ENCODE measurements at regions not wholly inside any gene's neighbourhood (a gene's known extent, or its start where the extent isn't known, plus 50 kb on each side); places are given as distances from the start of the nearest gene placed in this dataset.

DNA sequence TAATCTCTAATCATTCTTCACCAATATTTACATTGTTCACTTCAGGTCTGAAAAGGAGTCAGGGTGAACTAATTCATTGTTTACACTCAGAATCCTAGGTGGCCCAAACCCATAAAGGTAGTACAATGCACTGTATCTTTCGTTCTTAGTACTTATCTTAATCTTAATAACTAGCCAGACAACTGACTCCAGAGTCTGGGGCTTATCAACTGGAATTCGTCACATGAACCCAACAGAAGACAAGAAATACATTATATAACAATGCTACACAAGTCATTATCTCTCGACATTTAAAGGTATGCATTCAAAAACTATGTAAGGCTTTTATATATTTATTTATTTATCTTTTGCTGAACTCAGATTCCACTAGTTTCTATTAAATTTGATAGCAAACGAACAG is 125.9 kb upstream of the ESRRG start:
- no peak for DNase-seq

GRCh38 chr1:216847397-216848036 is 124.3 kb upstream of the ESRRG start:
- peak; percentile 23 for DNase-seq

DNA sequence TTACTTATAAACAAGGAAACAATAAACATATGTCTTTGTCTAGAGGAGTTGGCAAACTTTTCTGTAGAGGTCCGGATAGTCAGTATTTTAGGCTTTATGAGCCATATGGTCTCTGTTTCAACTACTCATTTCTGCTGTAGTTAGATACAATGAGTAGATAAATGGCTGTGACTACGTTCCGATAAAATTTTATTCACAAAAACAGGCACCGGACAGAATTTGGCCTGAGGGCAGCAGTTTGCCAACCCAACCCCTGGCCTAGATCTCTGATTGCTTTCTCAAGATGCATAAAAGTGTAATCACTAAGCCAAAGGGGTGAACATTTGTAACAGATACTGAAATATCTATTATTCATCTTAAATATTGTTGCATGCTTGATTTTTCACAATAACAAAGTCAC is 123.1 kb upstream of the ESRRG start:
- DNase-seq: no peak

- DNase-seq: no peak
Observed at GRCh38 chr1:216843409-216843808, 120.2 kb upstream of the ESRRG start.

DNA sequence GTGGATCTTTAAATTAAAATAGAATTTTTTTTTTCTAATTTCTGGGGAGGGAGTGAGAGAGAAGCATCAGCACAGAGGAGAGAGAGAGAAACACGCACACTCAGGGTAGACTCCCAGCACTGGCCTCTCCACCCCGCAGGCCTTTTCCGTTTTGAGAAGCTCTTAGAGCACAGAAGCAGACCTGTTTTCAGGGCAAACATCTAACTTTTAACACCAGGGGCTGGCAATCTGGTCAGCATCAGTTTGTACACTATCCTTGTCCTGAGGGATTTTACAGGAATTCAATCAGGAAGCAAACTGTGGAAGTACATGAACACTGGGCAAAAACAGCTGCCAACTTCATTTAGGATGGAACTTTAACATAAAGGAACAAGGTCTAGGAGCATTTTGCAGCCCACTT is 117.9 kb upstream of the ESRRG start:
- no peak for DNase-seq

DNA sequence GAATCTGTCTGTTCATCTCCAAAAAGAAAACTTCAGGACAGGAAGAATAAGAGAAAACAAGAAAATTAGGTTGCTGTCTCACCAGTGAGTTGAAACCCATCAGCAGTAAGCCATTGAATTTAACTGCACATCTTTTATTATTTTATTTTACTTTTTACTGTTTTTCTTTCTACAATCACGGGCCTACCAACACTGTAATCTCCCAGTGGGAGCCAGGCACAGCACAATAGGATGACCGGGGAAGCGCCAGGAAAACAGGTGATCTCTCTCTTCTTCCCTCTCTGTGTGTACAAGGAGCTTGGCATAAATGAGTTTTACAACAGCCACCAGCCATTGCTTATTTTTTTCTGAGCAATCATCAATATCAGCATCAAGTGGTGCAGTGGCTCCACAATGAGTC is 113.1 kb upstream of the ESRRG start:
- no peak for DNase-seq

GRCh38 chr1:216833509-216833908 is 110.3 kb upstream of the ESRRG start:
- no peak for DNase-seq

GRCh38 chr1:216832192-216832591 is 109.0 kb upstream of the ESRRG start:
- no peak for DNase-seq

DNA sequence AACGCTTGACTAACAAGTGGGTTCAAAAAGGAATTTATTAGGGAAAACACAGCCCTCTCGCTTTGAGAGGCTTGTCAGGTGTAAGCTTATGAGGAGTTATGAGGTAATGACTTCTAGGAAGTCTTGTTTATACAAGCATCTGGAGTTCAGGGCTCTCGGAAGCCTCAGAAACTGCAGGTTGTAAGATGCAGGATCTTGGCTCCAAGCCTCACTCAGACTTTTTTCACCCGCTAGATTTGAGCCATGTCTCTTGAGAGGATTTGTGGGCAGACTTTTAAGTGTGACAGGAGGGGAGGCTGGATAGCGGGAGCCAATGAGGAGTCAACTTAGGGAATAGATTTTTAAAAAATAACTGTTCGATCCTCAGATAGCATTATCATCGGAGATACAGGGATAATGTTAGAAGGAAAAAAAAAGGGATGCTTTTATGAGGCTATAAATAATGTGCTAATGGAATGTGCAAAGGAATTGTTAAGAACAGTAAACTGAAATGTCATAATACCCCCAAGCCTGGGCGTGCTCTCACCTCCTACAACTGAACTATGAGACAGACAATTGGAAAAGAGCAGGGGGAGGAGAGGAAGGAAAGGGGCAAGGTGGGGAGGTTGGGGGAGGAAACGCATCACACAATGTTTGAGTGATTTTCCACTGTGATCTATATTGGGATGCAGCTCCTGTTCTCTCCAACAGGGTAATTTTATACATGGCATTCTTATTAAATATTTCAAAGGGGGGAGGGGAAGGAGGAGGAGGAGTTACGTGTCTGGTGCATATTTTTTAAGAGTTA is 107.4 kb upstream of the ESRRG start:
- no peak for DNase-seq

GRCh38 chr1:216827251-216827650 is 104.0 kb upstream of the ESRRG start:
- DNase-seq: no peak

- DNase-seq: no peak
Observed at GRCh38 chr1:216826646-216827045, 103.4 kb upstream of the ESRRG start.

DNA sequence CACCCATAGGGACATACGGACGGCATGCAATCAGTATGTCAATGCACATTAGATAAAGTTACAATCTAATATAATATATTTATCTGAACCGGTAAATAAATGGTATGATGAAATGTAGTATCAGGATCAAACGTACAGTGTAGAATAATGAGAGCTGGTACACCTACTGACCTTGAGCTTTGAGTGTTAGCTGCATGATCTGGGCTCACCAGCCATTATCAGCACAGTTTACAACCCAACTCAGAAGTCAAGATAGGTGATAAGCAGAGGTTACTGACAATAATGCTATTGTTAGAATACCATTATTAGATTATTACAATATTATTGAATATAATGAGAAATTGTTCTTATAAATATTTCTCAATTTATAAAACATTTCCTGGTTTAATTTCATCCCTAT is 103.0 kb upstream of the ESRRG start:
- no peak for DNase-seq

GRCh38 chr1:216825557-216825956 is 102.3 kb upstream of the ESRRG start:
- DNase-seq: no peak

DNA sequence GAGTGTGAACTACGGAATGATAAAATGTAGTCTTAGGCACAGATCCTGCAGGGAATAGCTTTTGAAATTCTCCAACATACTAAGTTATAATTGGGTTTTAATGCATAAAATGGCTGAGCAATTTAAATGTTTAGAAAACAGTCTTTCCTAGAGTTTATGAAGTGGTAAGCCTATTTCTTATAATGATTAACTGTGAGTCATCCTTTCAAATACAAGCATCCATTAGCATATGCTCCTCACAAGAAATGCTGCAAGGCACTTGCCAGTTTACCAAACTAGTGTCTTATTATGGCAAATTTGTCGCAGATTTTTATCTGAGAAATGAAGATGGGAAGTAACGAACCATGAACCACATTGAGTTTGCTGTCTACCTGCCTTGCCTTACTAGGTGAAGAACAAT is 101.3 kb upstream of the ESRRG start:
- DNase-seq: no peak

GRCh38 chr1:216823731-216824130 is 100.5 kb upstream of the ESRRG start:
- DNase-seq: no peak

GRCh38 chr1:216822480-216822879 is 99.3 kb upstream of the ESRRG start:
- no peak for DNase-seq

- DNase-seq: no peak
Observed at GRCh38 chr1:216820345-216820744, 97.1 kb upstream of the ESRRG start.

- DNase-seq: no peak
Observed at GRCh38 chr1:216818284-216818683, 95.1 kb upstream of the ESRRG start.

DNA sequence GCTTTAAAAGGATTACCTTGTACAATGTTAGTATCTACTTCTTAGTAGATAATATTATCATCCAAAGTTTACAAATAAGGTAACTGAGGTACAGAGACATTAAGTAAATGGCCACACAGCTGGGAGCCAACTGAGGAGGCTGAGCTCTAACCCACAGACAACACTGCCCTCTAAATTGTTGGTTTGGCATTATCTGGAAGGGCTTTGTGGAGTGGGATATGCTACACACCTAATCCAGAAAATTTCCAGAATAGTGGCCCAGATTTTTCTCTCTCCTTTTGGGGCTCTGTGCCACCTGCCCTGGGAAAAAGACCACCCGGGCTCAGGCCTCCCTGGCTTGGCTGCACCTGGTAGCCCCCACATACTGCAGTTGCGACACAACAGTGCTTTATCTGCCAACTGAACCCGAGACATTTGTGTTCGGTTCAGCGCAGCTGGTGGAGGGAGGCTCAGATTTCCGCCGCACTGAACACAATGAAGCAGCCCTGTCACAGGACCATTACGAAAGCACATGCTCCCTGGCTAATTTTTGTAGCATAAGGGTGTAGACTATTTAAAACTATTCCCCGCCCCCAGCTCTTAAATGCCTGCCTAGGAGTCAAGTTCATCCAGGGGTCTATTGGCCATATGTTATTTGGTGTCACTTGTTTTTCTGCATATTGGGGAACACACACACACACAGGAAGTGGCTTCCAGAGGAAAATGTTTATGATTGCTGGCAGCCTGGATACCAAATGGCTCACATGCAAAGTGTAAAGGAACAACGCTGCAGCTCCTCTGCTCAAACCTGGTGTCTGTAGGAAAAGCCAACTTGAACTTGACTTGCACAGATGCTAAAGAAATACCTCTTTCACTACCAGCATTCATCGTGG is 92.3 kb upstream of the ESRRG start:
- no peak for DNase-seq

- DNase-seq: no peak
Observed at GRCh38 chr1:216814576-216815259, 91.5 kb upstream of the ESRRG start.

GRCh38 chr1:216812966-216813365 is 89.7 kb upstream of the ESRRG start:
- no peak for DNase-seq

DNA sequence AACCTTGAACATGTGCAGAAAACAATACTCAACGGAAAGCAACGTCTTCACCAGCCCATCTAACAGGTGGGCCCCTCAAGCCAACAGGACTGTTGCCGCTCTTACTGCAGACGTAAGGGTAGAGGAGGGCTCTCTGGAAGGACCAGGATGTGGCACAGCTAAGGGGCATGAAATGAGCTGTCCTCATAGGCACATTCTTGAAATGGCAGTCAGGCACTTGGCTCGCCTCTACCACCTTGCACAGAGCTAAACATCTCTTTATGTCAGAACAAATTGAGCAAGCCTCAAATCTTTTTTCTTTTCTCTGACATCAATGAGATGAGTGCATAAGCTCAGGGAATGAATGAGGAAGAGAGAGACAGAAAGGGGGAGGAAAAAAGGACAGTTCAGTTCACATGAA is 86.4 kb upstream of the ESRRG start:
- DNase-seq: no peak

GRCh38 chr1:216807696-216808095 is 84.5 kb upstream of the ESRRG start:
- DNase-seq: no peak
